ENCODE measurements at regions not wholly inside any gene's neighbourhood (a gene's known extent, or its start where the extent isn't known, plus 50 kb on each side); places are given as distances from the start of the nearest gene placed in this dataset.

- H4K5ac ChIP-seq (ENCODE audit: insufficient read length, low read depth, low read length), result no peak overlapping the region
- H3K36me3 ChIP-seq (ENCODE audit: control insufficient read depth in 2 of 4, insufficient read depth in 4 of 4, low read length in 3 of 4), result no peaks in the 10 kb centered on the region
- ChIA-PET POLR2A (ENCODE audit: partially characterized antibody) (no interaction called here), CTCF (ENCODE audit: partially characterized antibody) (interaction anchor here (1.1 kb wide), 1 partner anchor 199 kb away, joined by 3 read pairs; no protein-coding TSS in a partner anchor)
- no peak overlapping the region for H3K9ac ChIP-seq (replicated peaks in 1 of 4; ENCODE audit: extremely low read depth in 1 of 4, low read depth in 3 of 4, low read length in 3 of 4)
- H3K56ac ChIP-seq (replicated peaks; ENCODE audit: insufficient read length, low read depth, low read length), result no peak overlapping the region
- no peaks in the 10 kb centered on the region for H3K79me1 ChIP-seq (ENCODE audit: low read depth, low read length)
- H3K23me2 ChIP-seq (ENCODE audit: low read depth, low read length), result no peaks in the 10 kb centered on the region
- H2AFZ ChIP-seq (ENCODE audit: low read length), result no peak overlapping the region
- H2BK12ac ChIP-seq (ENCODE audit: low read depth, low read length), result no peak overlapping the region
- 97% methylated on average over 3 of the region's 3 CpGs; no CpG with 5 or more reads in 1 of the 2 experiments for WGBS, 2 experiments (ENCODE audit: extremely low coverage in 1 of 2, insufficient coverage in 1 of 2, insufficient read length in 1 of 2, insufficient replicate concordance in 2 of 2, low coverage in 1 of 2, low lambda C conversion rate in 2 of 2, missing lambda C conversion rate in 1 of 2)
- no peaks in the 10 kb centered on the region for H4K20me1 ChIP-seq (replicated peaks in 1 of 2; ENCODE audit: control insufficient read depth in 1 of 2, insufficient read depth in 2 of 2, low read length in 2 of 2)
- H4K8ac ChIP-seq (ENCODE audit: extremely low read depth, insufficient read depth, low read length), result no peak overlapping the region
- no peak overlapping the region for H4K91ac ChIP-seq (replicated peaks; ENCODE audit: insufficient read length, low read length)
- FAIRE-seq, result no peak
- no peak overlapping the region for H2BK5ac ChIP-seq (ENCODE audit: low read depth, low read length)
- H2BK15ac ChIP-seq (ENCODE audit: low read length), result no peak overlapping the region
- no peaks in the 10 kb centered on the region for H3K27me3 ChIP-seq (replicated peaks in 1 of 4; ENCODE audit: control insufficient read depth in 3 of 4, extremely low read depth in 1 of 4, insufficient read depth in 3 of 4, low read length in 3 of 4)
- no peak overlapping the region for H3K4me2 ChIP-seq (ENCODE audit: insufficient read depth in 1 of 2, low read depth in 2 of 2, low read length in 2 of 2)
- no peaks in the 10 kb centered on the region for H3K4me1 ChIP-seq (replicated peaks in 1 of 4; ENCODE audit: control insufficient read depth in 3 of 4, insufficient read depth in 4 of 4, low read length in 3 of 4)
- no peak overlapping the region for H2AK5ac ChIP-seq (ENCODE audit: low read depth, low read length)
- H2BK120ac ChIP-seq (replicated peaks; ENCODE audit: low read depth, low read length), result no peak overlapping the region
- peaks cover 0 to 3% of the 10 kb centered on the region in 2 experiments; a peak in 1 of 4 replicates for H3K9me3 ChIP-seq (ENCODE audit: insufficient read depth in 2 of 2, low read depth in 1 of 2, low read length in 1 of 2)
- no peak overlapping the region for H3K18ac ChIP-seq (ENCODE audit: extremely low read depth, low read length)
- no peak overlapping the region for H3K14ac ChIP-seq (ENCODE audit: insufficient read length)
- H2BK20ac ChIP-seq (ENCODE audit: low read length), result no peak overlapping the region
- H3K27ac ChIP-seq (ENCODE audit: low read depth, low read length), result no peak overlapping the region
- no peaks in the 10 kb centered on the region for H3K79me2 ChIP-seq (ENCODE audit: control insufficient read depth in 1 of 2, insufficient read depth in 2 of 2, low read length in 2 of 2)
- no peak overlapping the region for H3K23ac ChIP-seq (ENCODE audit: insufficient read length)
- DNase-seq (ENCODE audit: low read depth in 1 of 2, low spot score in 2 of 2), result no peak
- H3K4ac ChIP-seq (replicated peaks; ENCODE audit: insufficient read length, low read depth, low read length), result no peak overlapping the region
- H3K4me3 ChIP-seq (ENCODE audit: extremely low read depth in 1 of 4, insufficient read depth in 2 of 4, low read depth in 3 of 4, low read length in 4 of 4), result no peak overlapping the region
- TF ChIP-seq NANOG (IDR thresholded peaks at IDR 0.05; ENCODE audit: insufficient read depth, low read depth, low read length, poor library complexity, severe bottlenecking), result no peak
- no peak for TF ChIP-seq SP4 (IDR thresholded peaks at IDR 0.05; ENCODE audit: low read length)
- TF ChIP-seq CTBP2 (IDR thresholded peaks at IDR 0.05; ENCODE audit: borderline replicate concordance, insufficient read depth, insufficient read length, low read length), result no peak
- no peak for TF ChIP-seq ATF3 (IDR thresholded peaks at IDR 0.05; ENCODE audit: insufficient read depth, low read depth, low read length)
- TF ChIP-seq KDM4A (IDR thresholded peaks at IDR 0.05; ENCODE audit: low read depth, low read length, severe bottlenecking), result no peak
- no peak for TF ChIP-seq HDAC6 (IDR thresholded peaks at IDR 0.05; ENCODE audit: low read depth, low read length)
- TF ChIP-seq RXRA (IDR thresholded peaks at IDR 0.05; ENCODE audit: insufficient read depth, low read depth, low read length), result no peak
- TF ChIP-seq MAFK (IDR thresholded peaks at IDR 0.05; ENCODE audit: low read depth, low read length), result no peak
- no peak for TF ChIP-seq SIRT6 (IDR thresholded peaks at IDR 0.05; ENCODE audit: low read length)
- no peak for TF ChIP-seq NRF1 (IDR thresholded peaks at IDR 0.05; ENCODE audit: low read depth, low read length)
- no peak for TF ChIP-seq SIN3A (conservative IDR thresholded peaks at IDR 0.05 in 1 of 2, IDR thresholded peaks at IDR 0.05 in 1 of 2; ENCODE audit: low read depth in 1 of 2, low read length in 2 of 2)
- no peak for TF ChIP-seq KDM1A (IDR thresholded peaks at IDR 0.05; ENCODE audit: borderline replicate concordance, low read length)
- TF ChIP-seq RFX5 (IDR thresholded peaks at IDR 0.05; ENCODE audit: borderline replicate concordance, low read depth, low read length), result no peak
- TF ChIP-seq EGR1 (IDR thresholded peaks at IDR 0.05; ENCODE audit: borderline replicate concordance, low read depth, low read length), result no peak
Measured at GRCh38 chr13:57425531-57425930, 206.0 kb upstream of the PCDH17 start.

Measured in H1 (cell line).